GM12892 (cell line): ENCODE measurements at regions not wholly inside any gene's neighbourhood (a gene's known extent, or its start where the extent isn't known, plus 50 kb on each side); places are given as distances from the start of the nearest gene placed in this dataset.

Experiments
- DNase-seq: peaks from one replicate; pipeline ENCODE4 v3.0.0; 2011; ENCODE audit not compliant: insufficient read length
- FAIRE-seq: peaks from 2 replicates; lab custom pipeline; 2011; peaks lifted over from hg19 to GRCh38; lab: Jason Lieb, UNC
- POLR2A ChIP-seq: IDR thresholded peaks from 2 replicates; pipeline ENCODE4 v1.6.1; 2011; ENCODE audit warnings: low read depth, low read length, control low read depth
- POLR2AphosphoS5 ChIP-seq: IDR thresholded peaks from 2 replicates; pipeline ENCODE4 v1.6.1; 2011; ENCODE audit warnings: low read depth, low read length, control low read depth
- TAF1 ChIP-seq: IDR thresholded peaks from 2 replicates; pipeline ENCODE4 v1.6.1; 2011; ENCODE audit warnings: low read depth, mild to moderate bottlenecking, control low read depth, low read length, borderline replicate concordance

- TF ChIP-seq POLR2AphosphoS5 = no peak
- no peak for TF ChIP-seq TAF1
- TF ChIP-seq POLR2A = no peak
- FAIRE-seq (no peak), DNase-seq (no peak)
Measured at GRCh38 chr6:58419321-58419720, 1101.9 kb downstream of the PRIM2 start.
